ENCODE measurements at regions not wholly inside any gene's neighbourhood (a gene's known extent, or its start where the extent isn't known, plus 50 kb on each side); places are given as distances from the start of the nearest gene placed in this dataset.

GRCh38 chr4:24024157-24024556, 134.3 kb upstream of the PPARGC1A start:
- no peak for DNase-seq (ENCODE audit: low read depth in 3 of 3, low spot score in 2 of 3)

GRCh38 chr4:24015782-24016181, 125.9 kb upstream of the PPARGC1A start:
- DNase-seq (ENCODE audit: low read depth in 3 of 3, low spot score in 2 of 3) = no peak

GRCh38 chr4:24013668-24014422, 124.0 kb upstream of the PPARGC1A start:
- DNase-seq (ENCODE audit: low read depth in 3 of 3, low spot score in 2 of 3) = no peak

- DNase-seq (ENCODE audit: low read depth in 3 of 3, low spot score in 2 of 3) = no peak
These were observed 121.1 kb upstream of the PPARGC1A start for GRCh38 chr4:24010994-24011393.

GRCh38 chr4:24010573-24010972, 120.7 kb upstream of the PPARGC1A start:
- no peak for DNase-seq (ENCODE audit: low read depth in 3 of 3, low spot score in 2 of 3)

- no peak for DNase-seq (ENCODE audit: low read depth in 3 of 3, low spot score in 2 of 3)
These were observed 118.0 kb upstream of the PPARGC1A start for GRCh38 chr4:24007860-24008261.

- no peak for DNase-seq (ENCODE audit: low read depth in 3 of 3, low spot score in 2 of 3)
These were observed 116.4 kb upstream of the PPARGC1A start for GRCh38 chr4:24006269-24006668.

GRCh38 chr4:24003926-24004325, 114.1 kb upstream of the PPARGC1A start:
- DNase-seq (ENCODE audit: low read depth in 3 of 3, low spot score in 2 of 3) = no peak

GRCh38 chr4:24003496-24003895, 113.6 kb upstream of the PPARGC1A start:
- no peak for DNase-seq (ENCODE audit: low read depth in 3 of 3, low spot score in 2 of 3)

- DNase-seq (ENCODE audit: low read depth in 3 of 3, low spot score in 2 of 3) = no peak
These were observed 112.6 kb upstream of the PPARGC1A start for GRCh38 chr4:24002330-24002966.

GRCh38 chr4:24001486-24002329, 111.9 kb upstream of the PPARGC1A start:
- DNase-seq (ENCODE audit: low read depth in 3 of 3, low spot score in 2 of 3) = no peak

- no peak for DNase-seq (ENCODE audit: low read depth in 3 of 3, low spot score in 2 of 3)
These were observed 110.6 kb upstream of the PPARGC1A start for GRCh38 chr4:24000470-24000831.

GRCh38 chr4:23999714-24000469, 110.0 kb upstream of the PPARGC1A start:
- no peak for DNase-seq (ENCODE audit: low read depth in 3 of 3, low spot score in 2 of 3)

GRCh38 chr4:23993373-23993772, 103.5 kb upstream of the PPARGC1A start:
- DNase-seq (ENCODE audit: low read depth in 3 of 3, low spot score in 2 of 3) = no peak

GRCh38 chr4:23991444-23991843, 101.6 kb upstream of the PPARGC1A start:
- DNase-seq (ENCODE audit: low read depth in 3 of 3, low spot score in 2 of 3) = no peak

- no peak for DNase-seq (ENCODE audit: low read depth in 3 of 3, low spot score in 2 of 3)
These were observed 96.4 kb upstream of the PPARGC1A start for GRCh38 chr4:23986270-23986669.

GRCh38 chr4:23981328-23981727, 91.5 kb upstream of the PPARGC1A start:
- DNase-seq (ENCODE audit: low read depth in 3 of 3, low spot score in 2 of 3) = no peak

- no peak for DNase-seq (ENCODE audit: low read depth in 3 of 3, low spot score in 2 of 3)
These were observed 89.7 kb upstream of the PPARGC1A start for GRCh38 chr4:23979534-23979933.

GRCh38 chr4:23978002-23978401, 88.2 kb upstream of the PPARGC1A start:
- DNase-seq (ENCODE audit: low read depth in 3 of 3, low spot score in 2 of 3) = no peak

- DNase-seq (ENCODE audit: low read depth in 3 of 3, low spot score in 2 of 3) = no peak
These were observed 86.6 kb upstream of the PPARGC1A start for GRCh38 chr4:23976423-23976822.

GRCh38 chr4:23973308-23973855, 83.5 kb upstream of the PPARGC1A start:
- no peak for DNase-seq (ENCODE audit: low read depth in 3 of 3, low spot score in 2 of 3)

Measured in right renal cortex interstitium (tissue), 3 donors.